ENCODE measurements at regions not wholly inside any gene's neighbourhood (a gene's known extent, or its start where the extent isn't known, plus 50 kb on each side); places are given as distances from the start of the nearest gene placed in this dataset.

DNA sequence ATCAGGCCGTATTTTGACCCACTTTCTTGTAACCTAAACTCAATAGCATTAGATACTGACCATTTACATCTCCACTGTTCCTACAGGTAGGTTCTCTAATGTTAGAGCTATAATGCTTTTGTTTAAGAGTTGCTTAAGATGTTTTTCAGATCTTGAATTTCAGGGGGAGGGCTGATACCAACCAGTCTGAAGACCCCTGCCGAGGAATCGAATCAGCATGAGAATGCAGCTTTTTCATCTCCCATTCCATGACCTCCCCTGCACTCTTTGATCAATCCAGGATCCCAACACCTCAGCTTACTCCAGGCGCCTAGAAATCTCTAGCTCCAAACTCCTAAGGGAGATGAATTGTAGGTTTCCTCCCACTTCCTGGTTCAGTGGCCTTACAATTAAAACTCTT lies 120.5 kb upstream of the MC4R start:
- DNase-seq (no peak), ATAC-seq (ENCODE audit: low read depth) (no peak)
- no peak overlapping the region for H2BK20ac ChIP-seq (ENCODE audit: low read depth, low read length)
- H2BK15ac ChIP-seq (ENCODE audit: low read depth, low read length): no peak overlapping the region
- H3K56ac ChIP-seq (ENCODE audit: extremely low read depth, insufficient read depth, low read length): no peak overlapping the region
- TF ChIP-seq BHLHE40 (IDR thresholded peaks at IDR 0.05; ENCODE audit: low read depth, low read length) (no peak), MAZ (IDR thresholded peaks at IDR 0.05; ENCODE audit: borderline replicate concordance, low read depth, low read length) (no peak), MAFK (IDR thresholded peaks at IDR 0.05; ENCODE audit: low read depth, low read length) (no peak), CHD1 (IDR thresholded peaks at IDR 0.05; ENCODE audit: low read depth, low read length) (no peak), POLR2A (IDR thresholded peaks at IDR 0.05; ENCODE audit: low read depth, low read length) (no peak), RCOR1 (IDR thresholded peaks at IDR 0.05; ENCODE audit: insufficient replicate concordance, low read length) (no peak), NFE2L2 (IDR thresholded peaks at IDR 0.05; ENCODE audit: low read depth, low read length) (no peak), FOS (IDR thresholded peaks at IDR 0.05; ENCODE audit: low read depth, low read length) (no peak), MXI1 (IDR thresholded peaks at IDR 0.05; ENCODE audit: borderline replicate concordance, low read depth, low read length) (no peak), SMC3 (IDR thresholded peaks at IDR 0.05; ENCODE audit: low read depth, low read length) (no peak)
- TF ChIP-seq, protein P1, sequence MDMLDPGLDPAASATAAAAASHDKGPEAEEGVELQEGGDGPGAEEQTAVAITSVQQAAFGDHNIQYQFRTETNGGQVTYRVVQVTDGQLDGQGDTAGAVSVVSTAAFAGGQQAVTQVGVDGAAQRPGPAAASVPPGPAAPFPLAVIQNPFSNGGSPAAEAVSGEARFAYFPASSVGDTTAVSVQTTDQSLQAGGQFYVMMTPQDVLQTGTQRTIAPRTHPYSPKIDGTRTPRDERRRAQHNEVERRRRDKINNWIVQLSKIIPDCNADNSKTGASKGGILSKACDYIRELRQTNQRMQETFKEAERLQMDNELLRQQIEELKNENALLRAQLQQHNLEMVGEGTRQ (IDR thresholded peaks at IDR 0.05; ENCODE audit: low read depth, low read length): no peak
- TF ChIP-seq, protein P2, sequence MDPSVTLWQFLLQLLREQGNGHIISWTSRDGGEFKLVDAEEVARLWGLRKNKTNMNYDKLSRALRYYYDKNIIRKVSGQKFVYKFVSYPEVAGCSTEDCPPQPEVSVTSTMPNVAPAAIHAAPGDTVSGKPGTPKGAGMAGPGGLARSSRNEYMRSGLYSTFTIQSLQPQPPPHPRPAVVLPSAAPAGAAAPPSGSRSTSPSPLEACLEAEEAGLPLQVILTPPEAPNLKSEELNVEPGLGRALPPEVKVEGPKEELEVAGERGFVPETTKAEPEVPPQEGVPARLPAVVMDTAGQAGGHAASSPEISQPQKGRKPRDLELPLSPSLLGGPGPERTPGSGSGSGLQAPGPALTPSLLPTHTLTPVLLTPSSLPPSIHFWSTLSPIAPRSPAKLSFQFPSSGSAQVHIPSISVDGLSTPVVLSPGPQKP (IDR thresholded peaks at IDR 0.05; ENCODE audit: borderline replicate concordance, low read depth, low read length): no peak
- no peak overlapping the region for H2AK5ac ChIP-seq (ENCODE audit: low read depth, low read length)
- no peaks in the 10 kb centered on the region for H4K20me1 ChIP-seq (ENCODE audit: insufficient read depth, low read length)
- BruUV-seq (replicated peaks): no TSS peak
- in situ Hi-C loops (cut with MboI; ENCODE audit: low sequenced_read_pairs): no loop called here
- H4K8ac ChIP-seq (ENCODE audit: low read depth in 2 of 2, low read length in 2 of 2): no peak overlapping the region
- no peak overlapping the region for H2AFZ ChIP-seq (replicated peaks; ENCODE audit: low read length, poor library complexity)
- no peaks in the 10 kb centered on the region for H3K79me1 ChIP-seq (ENCODE audit: low read depth in 1 of 2, low read length in 2 of 2)
- no peak overlapping the region for H3K18ac ChIP-seq (ENCODE audit: low read depth, low read length)
- H3K4me2 ChIP-seq (ENCODE audit: low read depth, low read length): no peak overlapping the region
- H3K4me3 ChIP-seq (ENCODE audit: insufficient read depth, low read depth, low read length): no peak overlapping the region
- no peaks in the 10 kb centered on the region for H3K36me3 ChIP-seq (ENCODE audit: control insufficient read depth, insufficient read depth, low read length)
- intact Hi-C loops (cut with micrococcal nuclease): no loop called here
- H3K9ac ChIP-seq (ENCODE audit: low read depth, low read length): no peak overlapping the region
- H2AK9ac ChIP-seq (replicated peaks; ENCODE audit: low read depth, low read length, poor library complexity): no peak overlapping the region
- H3K23ac ChIP-seq (ENCODE audit: low read depth, low read length): no peak overlapping the region
- H3K9me1 ChIP-seq (ENCODE audit: insufficient read depth, low read length): no peaks in the 10 kb centered on the region
- no peak overlapping the region for H3K4ac ChIP-seq (ENCODE audit: low read depth, low read length)
- H2BK5ac ChIP-seq (ENCODE audit: low read depth, low read length, poor library complexity, severe bottlenecking): no peak overlapping the region
- no peak overlapping the region for H4K5ac ChIP-seq (ENCODE audit: low read depth, low read length)
- H3K27me3 ChIP-seq (ENCODE audit: control insufficient read depth, insufficient read depth, low read length): no peaks in the 10 kb centered on the region
- no peaks in the 10 kb centered on the region for H3K4me1 ChIP-seq (ENCODE audit: control insufficient read depth, insufficient read depth, low read length)
- H3K14ac ChIP-seq (replicated peaks; ENCODE audit: low read depth, low read length): no peak overlapping the region
- ChIA-PET POLR2A (ENCODE audit: unreplicated experiment) (no interaction called here), CTCF (no interaction called here)
- no peaks in the 10 kb centered on the region for H3K9me3 ChIP-seq (ENCODE audit: control insufficient read depth, insufficient read depth, low read length)
- H2BK120ac ChIP-seq (ENCODE audit: low read depth, low read length): no peak overlapping the region
- no peak overlapping the region for H4K91ac ChIP-seq (ENCODE audit: insufficient read depth, low read depth, low read length)
- WGBS, 2 experiments (ENCODE audit: extremely low coverage in 2 of 2, insufficient read length in 1 of 2): no CpG with 5 or more reads among the region's 4 CpGs
- dilution Hi-C loops (cut with HindIII; ENCODE audit: low sequenced_read_pairs, unreplicated experiment): no loop called here
- H3K27ac ChIP-seq (ENCODE audit: insufficient read depth, low read length): no peak overlapping the region

All from IMR-90 (cell line).